GM10266 (cell line): ENCODE measurements at regions not wholly inside any gene's neighbourhood (a gene's known extent, or its start where the extent isn't known, plus 50 kb on each side); places are given as distances from the start of the nearest gene placed in this dataset.
"Not testable (repeated sequence)": the region's sequence is repeated elsewhere in the genome, so short reads cannot be mapped to it uniquely, and the experiment has no call there.

Experiments
- DNase-seq: peaks from one replicate; pipeline ENCODE4 v3.0.0; 2012; ENCODE audit errors: extremely low spot score
- TF ChIP-seq, protein P1 (sequence below): IDR thresholded peaks from 2 replicates; pipeline ENCODE4 v1.5.1; 2012; ENCODE audit warnings: mild to moderate bottlenecking, low read depth; ENCODE audit not compliant: control insufficient read depth, insufficient read depth; ENCODE audit errors: missing control alignments

DNA sequence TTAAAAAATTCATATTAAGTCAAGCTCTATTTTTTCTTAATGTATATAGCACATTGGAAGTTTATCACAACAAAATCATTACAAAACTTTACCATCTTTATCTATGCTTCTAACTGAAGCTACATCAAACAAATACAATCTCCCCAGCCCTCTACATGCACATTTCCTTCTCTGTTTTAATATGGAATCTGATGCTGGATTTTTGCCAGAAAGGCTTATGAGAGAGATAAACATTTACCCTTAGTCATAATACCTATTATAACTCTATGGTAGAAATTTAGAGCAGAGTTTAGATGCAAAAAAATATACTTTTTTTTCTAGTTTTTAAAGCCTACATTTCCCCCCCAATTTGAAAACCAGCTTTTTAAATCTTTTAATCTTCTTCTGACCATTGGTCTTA lies 1198.6 kb downstream of the GATA3 start:
- TF ChIP-seq, protein P1, sequence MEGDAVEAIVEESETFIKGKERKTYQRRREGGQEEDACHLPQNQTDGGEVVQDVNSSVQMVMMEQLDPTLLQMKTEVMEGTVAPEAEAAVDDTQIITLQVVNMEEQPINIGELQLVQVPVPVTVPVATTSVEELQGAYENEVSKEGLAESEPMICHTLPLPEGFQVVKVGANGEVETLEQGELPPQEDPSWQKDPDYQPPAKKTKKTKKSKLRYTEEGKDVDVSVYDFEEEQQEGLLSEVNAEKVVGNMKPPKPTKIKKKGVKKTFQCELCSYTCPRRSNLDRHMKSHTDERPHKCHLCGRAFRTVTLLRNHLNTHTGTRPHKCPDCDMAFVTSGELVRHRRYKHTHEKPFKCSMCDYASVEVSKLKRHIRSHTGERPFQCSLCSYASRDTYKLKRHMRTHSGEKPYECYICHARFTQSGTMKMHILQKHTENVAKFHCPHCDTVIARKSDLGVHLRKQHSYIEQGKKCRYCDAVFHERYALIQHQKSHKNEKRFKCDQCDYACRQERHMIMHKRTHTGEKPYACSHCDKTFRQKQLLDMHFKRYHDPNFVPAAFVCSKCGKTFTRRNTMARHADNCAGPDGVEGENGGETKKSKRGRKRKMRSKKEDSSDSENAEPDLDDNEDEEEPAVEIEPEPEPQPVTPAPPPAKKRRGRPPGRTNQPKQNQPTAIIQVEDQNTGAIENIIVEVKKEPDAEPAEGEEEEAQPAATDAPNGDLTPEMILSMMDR = no peak
- DNase-seq = no peak

DNA sequence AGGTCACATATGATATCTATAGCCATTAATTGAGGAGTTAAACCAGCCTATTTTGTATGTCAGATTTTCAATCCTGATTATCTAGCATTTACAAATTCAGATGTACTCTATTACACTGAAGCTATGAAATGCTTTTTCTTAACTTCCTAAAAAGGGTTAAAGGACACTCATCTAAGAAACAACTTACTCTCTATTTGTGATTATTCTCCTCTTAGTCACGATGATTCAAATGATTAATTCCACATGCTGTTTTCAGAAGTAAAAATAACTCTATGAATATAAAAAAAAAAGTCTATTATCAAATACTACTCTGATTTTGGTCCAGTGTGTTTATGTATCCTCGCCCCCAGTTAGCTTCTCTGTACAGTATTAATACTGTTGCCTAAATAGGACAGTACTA lies 1199.9 kb downstream of the GATA3 start:
- TF ChIP-seq, protein P1 = no peak
- DNase-seq = no peak

DNA sequence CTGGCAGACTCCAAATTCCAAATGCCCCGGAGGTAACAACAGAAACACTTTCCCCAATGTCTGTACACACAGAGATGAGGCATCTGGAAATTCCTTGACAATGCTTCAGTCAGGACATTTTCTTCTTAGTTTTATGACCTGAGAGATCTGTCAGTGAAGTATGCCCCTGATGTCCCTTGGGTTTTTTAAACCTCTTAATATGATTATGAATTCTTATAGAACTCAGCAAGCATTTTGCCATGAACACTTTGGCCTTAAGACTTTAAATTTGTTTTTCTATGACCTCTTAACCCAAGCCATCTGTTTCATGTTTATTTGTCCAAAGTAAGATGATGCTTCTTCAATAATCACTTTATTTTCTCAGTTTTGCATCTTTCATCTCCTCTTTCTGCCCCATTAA lies 1206.2 kb downstream of the GATA3 start:
- TF ChIP-seq, protein P1 = no peak
- DNase-seq = no peak

- DNase-seq = no peak
- TF ChIP-seq, protein P1 = no peak
Observed at GRCh38 chr10:9262770-9263169, 1208.3 kb downstream of the GATA3 start.

- TF ChIP-seq, protein P1 = no peak
- DNase-seq = no peak
Observed at GRCh38 chr10:9268176-9268575, 1213.7 kb downstream of the GATA3 start.

GRCh38 chr10:9273126-9273833 lies 1218.8 kb downstream of the GATA3 start:
- not testable (repeated sequence) for DNase-seq

DNA sequence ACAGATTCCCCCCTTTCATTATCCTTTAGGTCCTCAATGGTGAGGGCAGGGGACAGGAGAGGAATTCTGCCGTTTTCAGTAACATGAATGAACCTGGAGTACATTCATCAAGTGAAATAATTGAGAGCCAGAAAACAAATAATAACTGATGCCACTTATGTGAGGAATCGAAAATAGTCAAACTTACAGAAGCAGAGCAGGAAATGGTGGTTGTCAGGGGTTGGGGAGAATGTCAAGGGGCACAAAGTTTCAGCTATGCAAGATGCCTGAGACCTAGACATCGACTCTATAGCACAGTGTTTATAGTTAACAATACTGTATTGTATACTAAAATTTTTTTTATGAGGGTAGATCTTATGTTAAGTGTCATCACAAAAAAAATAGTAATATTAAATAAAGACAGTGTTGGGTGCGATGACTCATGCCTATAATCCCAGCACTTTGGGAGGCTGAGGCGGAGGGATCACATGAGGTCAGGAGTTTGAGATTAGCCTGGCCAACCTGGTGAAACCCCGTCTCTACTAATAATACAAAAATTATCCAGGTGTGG lies 1219.8 kb downstream of the GATA3 start:
- DNase-seq = no peak
- TF ChIP-seq, protein P1 = no peak
